ENCODE measurements at regions not wholly inside any gene's neighbourhood (a gene's known extent, or its start where the extent isn't known, plus 50 kb on each side); places are given as distances from the start of the nearest gene placed in this dataset.

- peaks cover 7% of the 10 kb centered on the region for H3K9me3 Mint-ChIP-seq
- no peak overlapping the region for H3K4me3 Mint-ChIP-seq
- POLR2A ChIA-PET = no interaction called here
- no peak overlapping the region for H3K27ac Mint-ChIP-seq
- DNase-seq = no peak
- no peaks in the 10 kb centered on the region for H3K27me3 Mint-ChIP-seq
- no peaks in the 10 kb centered on the region for H3K4me1 Mint-ChIP-seq
- ATAC-seq (ENCODE audit: low read depth) = no peak
- H3K36me3 Mint-ChIP-seq = no peaks in the 10 kb centered on the region
Observed at GRCh38 chr1:5084676-5085075, 430.3 kb downstream of the AJAP1 start.

GRCh38 chr1:5067246-5067645, 412.8 kb downstream of the AJAP1 start:
- H3K9me3 Mint-ChIP-seq = no peaks in the 10 kb centered on the region
- DNase-seq (no peak), ATAC-seq (ENCODE audit: low read depth) (no peak)
- no peaks in the 10 kb centered on the region for H3K36me3 Mint-ChIP-seq
- POLR2A ChIA-PET = no interaction called here
- no peaks in the 10 kb centered on the region for H3K4me1 Mint-ChIP-seq
- no peak overlapping the region for H3K27ac Mint-ChIP-seq
- H3K4me3 Mint-ChIP-seq = no peak overlapping the region
- peaks cover 4% of the 10 kb centered on the region for H3K27me3 Mint-ChIP-seq

DNA sequence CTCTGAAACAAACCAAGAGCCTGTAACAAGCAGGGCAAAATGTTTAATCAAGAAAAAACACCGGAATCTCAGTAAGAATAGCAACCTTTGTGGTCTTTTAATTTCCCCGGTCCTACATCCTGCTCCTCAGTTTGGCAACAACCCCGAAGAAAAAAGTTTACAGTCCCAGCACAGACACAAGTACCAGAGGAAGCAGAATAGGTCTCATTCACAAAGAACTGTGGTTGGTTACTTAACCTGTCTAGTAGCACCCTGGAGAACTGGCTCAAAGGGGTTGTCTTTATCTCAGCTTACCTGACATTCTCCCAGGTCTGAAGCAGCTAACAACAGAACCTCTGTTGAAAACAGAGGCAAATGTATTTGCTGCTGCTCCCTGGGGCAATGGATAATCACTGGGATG, 399.3 kb downstream of the AJAP1 start:
- Mint-ChIP-seq H3K27ac (no peak overlapping the region), H3K4me1 (no peaks in the 10 kb centered on the region), H3K4me3 (no peak overlapping the region), H3K36me3 (no peaks in the 10 kb centered on the region), H3K9me3 (peaks cover 6% of the 10 kb centered on the region), H3K27me3 (peaks cover 8% of the 10 kb centered on the region)
- POLR2A ChIA-PET = no interaction called here
- no peak for DNase-seq
- ATAC-seq (ENCODE audit: low read depth) = no peak

GRCh38 chr1:5029136-5029535, 374.7 kb downstream of the AJAP1 start:
- DNase-seq (no peak), ATAC-seq (ENCODE audit: low read depth) (no peak)
- Mint-ChIP-seq H3K4me3 (no peak overlapping the region), H3K27ac (no peak overlapping the region), H3K9me3 (peaks cover 1% of the 10 kb centered on the region), H3K27me3 (no peaks in the 10 kb centered on the region), H3K36me3 (no peaks in the 10 kb centered on the region), H3K4me1 (no peaks in the 10 kb centered on the region)
- POLR2A ChIA-PET = no interaction called here

DNA sequence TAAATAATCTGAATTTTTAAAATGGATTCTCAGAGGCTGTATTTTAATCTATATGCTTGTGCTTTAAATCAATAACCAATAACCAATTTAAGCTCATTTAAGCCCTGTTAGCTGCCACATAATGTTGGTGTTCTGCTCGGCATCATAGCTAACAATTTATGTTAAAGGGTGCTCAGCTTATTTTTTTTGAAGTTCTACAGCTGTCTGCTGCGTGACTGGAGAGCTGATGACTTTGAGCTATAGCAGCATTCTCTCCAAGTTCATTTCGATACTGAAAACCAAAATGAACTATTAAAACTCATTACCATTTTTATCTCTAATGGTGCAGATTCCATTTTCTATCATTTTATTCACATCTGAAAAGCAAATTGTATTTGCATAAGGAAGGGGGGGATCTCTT, 357.8 kb downstream of the AJAP1 start:
- H3K27me3 Mint-ChIP-seq = no peaks in the 10 kb centered on the region
- DNase-seq = no peak
- ATAC-seq (ENCODE audit: low read depth) = no peak
- no peaks in the 10 kb centered on the region for H3K9me3 Mint-ChIP-seq
- POLR2A ChIA-PET = no interaction called here
- H3K4me1 Mint-ChIP-seq = no peaks in the 10 kb centered on the region
- H3K36me3 Mint-ChIP-seq = no peaks in the 10 kb centered on the region
- H3K27ac Mint-ChIP-seq = no peak overlapping the region
- no peak overlapping the region for H3K4me3 Mint-ChIP-seq

DNA sequence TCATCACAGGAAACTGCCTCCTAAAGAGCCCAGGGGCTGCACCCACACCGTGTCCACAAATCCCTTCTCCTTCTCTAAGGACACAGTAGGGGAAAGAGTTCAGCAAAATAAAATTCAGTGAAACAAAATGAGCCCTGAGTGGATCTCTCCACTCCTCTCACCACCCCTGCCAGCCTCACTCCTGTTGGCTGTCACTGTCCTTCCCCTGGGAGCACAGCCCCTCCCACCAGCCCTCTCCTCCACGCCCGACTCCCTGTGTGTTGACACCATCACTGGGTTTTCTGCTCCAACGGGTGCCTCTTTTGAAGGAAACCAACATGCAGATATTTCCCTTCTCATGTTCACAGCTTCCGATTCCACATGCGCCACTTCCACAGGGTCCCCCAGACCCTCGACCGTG, 356.2 kb downstream of the AJAP1 start:
- no peak overlapping the region for H3K27ac Mint-ChIP-seq
- no peak for ATAC-seq (ENCODE audit: low read depth)
- no peak for DNase-seq
- POLR2A ChIA-PET = no interaction called here
- no peaks in the 10 kb centered on the region for H3K27me3 Mint-ChIP-seq
- no peaks in the 10 kb centered on the region for H3K36me3 Mint-ChIP-seq
- H3K4me3 Mint-ChIP-seq = no peak overlapping the region
- no peaks in the 10 kb centered on the region for H3K9me3 Mint-ChIP-seq
- no peaks in the 10 kb centered on the region for H3K4me1 Mint-ChIP-seq

DNA sequence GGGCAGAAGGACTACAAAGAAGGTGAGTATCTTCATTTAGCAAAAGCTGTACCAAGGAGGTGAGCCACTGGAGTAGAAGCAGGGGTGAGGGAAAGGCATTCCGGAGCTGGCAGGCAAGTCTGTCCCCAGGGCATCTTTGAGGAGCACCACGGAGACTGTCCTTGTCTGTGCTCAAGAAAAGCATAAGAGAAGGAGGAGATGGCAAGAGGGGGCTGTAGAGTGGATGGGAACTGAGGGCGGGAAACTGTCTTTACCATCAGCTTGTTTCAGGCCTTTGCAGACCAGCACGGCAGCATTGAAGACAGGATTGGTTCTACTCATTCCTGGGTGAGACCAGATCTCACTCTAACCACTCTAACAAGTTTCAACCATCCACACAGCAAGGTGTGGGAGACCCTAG, 355.8 kb downstream of the AJAP1 start:
- no peak for DNase-seq
- no peaks in the 10 kb centered on the region for H3K27me3 Mint-ChIP-seq
- POLR2A ChIA-PET = no interaction called here
- H3K4me3 Mint-ChIP-seq = no peak overlapping the region
- H3K9me3 Mint-ChIP-seq = no peaks in the 10 kb centered on the region
- no peaks in the 10 kb centered on the region for H3K4me1 Mint-ChIP-seq
- H3K36me3 Mint-ChIP-seq = no peaks in the 10 kb centered on the region
- H3K27ac Mint-ChIP-seq = no peak overlapping the region
- no peak for ATAC-seq (ENCODE audit: low read depth)

GRCh38 chr1:5009376-5010065, 355.1 kb downstream of the AJAP1 start:
- Mint-ChIP-seq H3K27ac (no peak overlapping the region), H3K4me3 (no peak overlapping the region)
- no peak for ATAC-seq (ENCODE audit: low read depth)

DNA sequence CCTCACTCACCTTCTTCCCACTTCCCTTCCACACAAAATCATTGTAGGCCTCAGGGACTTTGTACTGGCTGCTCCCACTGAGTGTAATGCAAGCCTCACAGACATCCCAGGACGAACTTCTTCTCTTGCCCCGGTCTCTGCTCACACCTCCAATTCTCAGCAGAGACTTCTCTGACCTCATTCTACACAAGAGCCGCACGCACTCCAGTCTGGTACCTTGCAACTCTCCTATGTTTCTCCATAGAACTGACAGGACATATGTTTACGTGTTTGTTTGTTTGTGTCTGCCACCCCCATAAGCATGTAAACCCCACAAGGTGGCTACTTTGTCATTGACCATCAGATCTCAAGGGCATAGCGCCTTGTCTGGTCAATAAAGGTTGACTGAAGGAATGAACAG, 350.8 kb downstream of the AJAP1 start:
- H3K4me1 Mint-ChIP-seq = no peaks in the 10 kb centered on the region
- no peak overlapping the region for H3K4me3 Mint-ChIP-seq
- DNase-seq (no peak), ATAC-seq (ENCODE audit: low read depth) (no peak)
- POLR2A ChIA-PET = no interaction called here
- no peaks in the 10 kb centered on the region for H3K36me3 Mint-ChIP-seq
- H3K27ac Mint-ChIP-seq = no peak overlapping the region
- peaks cover 10% of the 10 kb centered on the region for H3K9me3 Mint-ChIP-seq
- H3K27me3 Mint-ChIP-seq = no peaks in the 10 kb centered on the region

More at GRCh38 chr1:5009376-5010065, 355.1 kb downstream of the AJAP1 start:
- no peaks in the 10 kb centered on the region for H3K27me3 Mint-ChIP-seq
- peaks cover 3% of the 10 kb centered on the region for H3K9me3 Mint-ChIP-seq
- no peaks in the 10 kb centered on the region for H3K4me1 Mint-ChIP-seq
- H3K36me3 Mint-ChIP-seq = no peaks in the 10 kb centered on the region
- POLR2A ChIA-PET = no interaction called here
- DNase-seq = no peak

- H3K27me3 Mint-ChIP-seq = no peaks in the 10 kb centered on the region
- ATAC-seq (ENCODE audit: low read depth) (no peak), DNase-seq (no peak)
- no peaks in the 10 kb centered on the region for H3K36me3 Mint-ChIP-seq
- peaks cover 12% of the 10 kb centered on the region for H3K9me3 Mint-ChIP-seq
- H3K4me1 Mint-ChIP-seq = no peaks in the 10 kb centered on the region
- H3K27ac Mint-ChIP-seq = no peak overlapping the region
- POLR2A ChIA-PET = no interaction called here
- H3K4me3 Mint-ChIP-seq = no peak overlapping the region
Observed at GRCh38 chr1:5002676-5003075, 348.3 kb downstream of the AJAP1 start.

DNA sequence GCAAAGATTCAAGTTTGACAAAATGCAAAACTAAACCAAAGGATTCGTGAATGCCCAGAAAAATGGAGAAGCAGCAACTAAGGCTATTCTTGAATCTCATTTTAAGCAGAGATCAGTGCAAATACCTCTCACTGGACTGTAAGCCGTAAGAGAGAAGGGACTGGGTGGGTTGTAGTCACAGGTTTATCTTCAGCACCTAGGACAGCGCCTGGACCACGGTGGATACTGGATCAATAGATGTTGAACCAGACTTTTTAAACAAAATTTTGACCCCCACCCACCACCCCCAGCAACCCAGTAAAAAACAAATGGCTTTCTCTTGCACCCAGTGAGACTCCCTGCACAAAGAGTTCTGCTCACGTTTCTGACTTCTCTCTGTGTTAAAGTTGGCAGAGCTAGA, 347.1 kb downstream of the AJAP1 start:
- no peak for DNase-seq
- Mint-ChIP-seq H3K4me1 (no peaks in the 10 kb centered on the region), H3K27me3 (no peaks in the 10 kb centered on the region), H3K9me3 (peaks cover 14% of the 10 kb centered on the region), H3K36me3 (no peaks in the 10 kb centered on the region), H3K27ac (no peak overlapping the region), H3K4me3 (no peak overlapping the region)
- no peak for ATAC-seq (ENCODE audit: low read depth)
- POLR2A ChIA-PET = no interaction called here

- Mint-ChIP-seq H3K4me1 (peaks cover 7% of the 10 kb centered on the region), H3K4me3 (no peak overlapping the region), H3K9me3 (peaks cover 3% of the 10 kb centered on the region), H3K27me3 (peaks cover 2% of the 10 kb centered on the region), H3K36me3 (no peaks in the 10 kb centered on the region), H3K27ac (no peak overlapping the region)
- ATAC-seq (ENCODE audit: low read depth) = no peak
- POLR2A ChIA-PET = no interaction called here
- no peak for DNase-seq
Observed at GRCh38 chr1:4986306-4986705, 331.9 kb downstream of the AJAP1 start.

DNA sequence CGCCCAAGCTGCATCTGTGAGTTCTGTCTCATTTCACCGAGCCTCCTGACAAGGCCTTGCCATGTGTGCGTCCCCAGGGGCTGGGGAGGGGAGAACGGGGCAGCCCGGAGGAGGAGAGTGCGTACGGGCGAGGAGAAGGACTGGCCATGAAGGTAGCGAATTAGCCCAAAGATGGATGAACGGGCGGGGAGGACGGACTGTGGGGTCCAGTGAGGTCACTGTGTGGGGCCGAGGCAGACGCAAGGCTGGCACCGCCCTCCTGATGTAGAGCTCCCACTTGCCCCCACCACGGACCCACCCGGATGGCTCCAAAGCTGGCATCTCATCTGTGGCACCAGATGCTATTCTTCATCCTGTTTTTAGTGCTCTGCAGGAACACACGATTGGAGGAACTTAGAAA, 330.4 kb downstream of the AJAP1 start:
- Mint-ChIP-seq H3K27ac (no peak overlapping the region), H3K4me3 (no peak overlapping the region), H3K36me3 (no peaks in the 10 kb centered on the region), H3K27me3 (peaks cover 4% of the 10 kb centered on the region), H3K9me3 (peaks cover 3% of the 10 kb centered on the region), H3K4me1 (peaks cover 7% of the 10 kb centered on the region)
- DNase-seq = no peak
- POLR2A ChIA-PET = no interaction called here
- ATAC-seq (ENCODE audit: low read depth) = no peak

DNA sequence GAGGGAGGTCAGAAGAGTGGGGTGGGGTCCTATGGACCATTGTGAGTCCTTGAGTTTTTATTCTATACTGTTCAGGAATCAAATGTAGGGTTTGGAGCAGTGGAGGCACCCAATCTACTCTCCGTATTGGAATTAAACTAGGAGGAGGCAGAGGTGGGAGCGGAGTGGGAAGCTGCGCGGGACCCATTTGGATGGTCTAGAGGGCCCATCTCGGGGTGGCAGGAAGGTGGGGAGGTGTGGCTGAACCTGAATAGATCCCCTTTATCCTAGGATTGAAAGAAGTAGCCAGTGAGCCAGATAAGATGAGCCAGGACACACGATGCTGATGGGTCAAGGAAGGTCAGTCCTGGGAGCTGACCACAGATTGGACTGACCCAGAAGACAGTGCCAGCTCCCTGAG, 325.8 kb downstream of the AJAP1 start:
- no peaks in the 10 kb centered on the region for H3K36me3 Mint-ChIP-seq

More for the DNA sequence above, 325.8 kb downstream of the AJAP1 start:
- no peaks in the 10 kb centered on the region for H3K4me1 Mint-ChIP-seq
- no peaks in the 10 kb centered on the region for H3K9me3 Mint-ChIP-seq
- ATAC-seq (ENCODE audit: low read depth) = no peak
- no peak overlapping the region for H3K4me3 Mint-ChIP-seq
- POLR2A ChIA-PET = no interaction called here
- no peak for DNase-seq
- H3K27me3 Mint-ChIP-seq = peaks cover 2% of the 10 kb centered on the region
- H3K27ac Mint-ChIP-seq = no peak overlapping the region
